GM21367 (cell line): ENCODE measurements at regions not wholly inside any gene's neighbourhood (a gene's known extent, or its start where the extent isn't known, plus 50 kb on each side); places are given as distances from the start of the nearest gene placed in this dataset.
"Not testable (repeated sequence)": the region's sequence is repeated elsewhere in the genome, so short reads cannot be mapped to it uniquely, and the experiment has no call there.

Experiments used
- ATAC-seq: cut with Tn5 transposase; IDR thresholded peaks from one replicate; pipeline ENCODE4 v1.9.1; 2021; ENCODE audit not compliant: unreplicated experiment

DNA sequence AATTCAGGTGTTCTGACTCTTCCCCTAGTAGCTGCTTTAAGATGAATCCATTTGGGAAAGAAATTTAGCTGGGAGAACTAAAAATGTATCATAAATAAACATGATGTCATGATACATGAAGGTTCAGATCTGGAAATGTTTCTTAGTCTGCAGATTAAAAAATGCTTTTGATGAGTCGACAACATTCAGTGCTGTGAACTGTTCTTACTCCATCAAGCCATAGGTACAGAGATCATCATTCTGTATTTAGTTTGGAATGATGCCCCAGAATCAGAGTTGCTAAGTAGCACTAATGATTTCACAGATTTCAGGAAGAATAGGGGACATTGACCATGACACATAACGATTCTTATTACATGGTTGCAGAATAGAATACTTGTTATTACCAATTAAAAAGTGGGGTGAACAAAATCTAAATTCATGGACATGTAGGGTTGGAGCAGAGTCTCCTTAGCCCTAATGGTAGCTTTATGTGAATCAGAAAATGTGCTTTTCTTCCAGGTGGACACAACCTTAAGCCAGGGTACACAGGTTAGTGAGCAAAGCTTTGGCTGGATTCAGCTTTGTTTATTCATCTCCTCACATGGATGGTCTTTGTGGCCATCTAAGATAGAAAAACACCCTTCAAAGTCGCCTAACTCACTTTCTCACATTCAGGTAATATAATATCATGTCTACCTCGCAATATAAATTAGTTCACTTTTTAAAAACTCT is 205.4 kb upstream of the SEL1L start:
- no peak for ATAC-seq

DNA sequence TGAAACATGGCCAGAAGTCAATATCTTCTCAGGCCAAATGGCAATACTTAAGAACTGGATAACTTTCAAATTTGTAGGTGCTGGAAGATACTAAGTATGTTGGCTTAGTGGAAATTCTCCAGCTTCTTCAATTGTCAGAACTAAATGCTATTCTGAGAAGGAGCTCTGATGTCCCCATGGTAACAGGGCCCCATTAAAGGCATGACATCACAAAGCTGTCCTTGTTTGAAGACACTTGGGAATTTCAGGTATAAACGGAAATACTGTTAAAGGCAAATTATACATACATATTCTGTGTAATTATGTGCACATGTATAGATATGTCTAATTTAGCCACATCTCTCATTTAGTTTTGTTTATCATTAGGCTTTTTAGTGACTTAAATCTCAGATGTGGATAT is 210.0 kb upstream of the SEL1L start:
- ATAC-seq = no peak

DNA sequence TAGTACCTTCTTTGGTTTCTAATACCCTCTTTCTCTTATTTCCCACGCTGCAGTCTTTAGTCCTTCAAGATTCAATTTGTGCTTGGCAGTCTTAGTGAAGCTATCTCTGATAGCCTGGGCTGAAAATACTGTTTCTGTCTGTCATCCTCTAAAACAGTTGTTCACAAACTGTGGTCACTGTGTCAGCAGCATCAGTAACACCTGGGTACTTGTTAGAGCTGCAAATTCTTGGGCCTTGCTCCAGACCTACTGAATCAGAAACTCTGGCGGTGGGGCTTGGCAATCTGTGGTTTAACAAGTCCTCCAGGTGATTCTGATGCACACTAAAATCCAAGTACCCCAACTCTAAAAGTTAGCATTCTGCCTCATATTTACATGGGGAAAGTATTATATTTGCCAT is 217.5 kb upstream of the SEL1L start:
- no peak for ATAC-seq

DNA sequence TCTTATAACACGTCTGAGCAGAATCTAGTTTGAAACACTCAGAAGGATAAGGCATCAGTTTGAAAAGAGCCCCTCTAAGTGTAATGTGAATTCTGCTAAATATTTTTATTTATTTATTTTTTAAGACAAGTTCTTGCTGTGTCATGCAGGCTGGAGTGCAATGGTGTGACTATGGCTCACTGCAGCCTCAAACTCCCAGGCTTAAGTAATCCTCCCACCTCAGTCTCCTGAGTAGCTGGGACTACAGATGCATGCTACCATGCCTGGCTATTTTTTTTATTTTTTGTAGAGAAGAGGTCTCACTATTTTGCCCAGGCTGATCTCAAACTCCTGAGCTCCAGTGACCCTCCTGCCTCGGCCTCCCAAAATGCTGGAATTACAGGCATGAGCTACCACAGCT is 225.9 kb upstream of the SEL1L start:
- no peak for ATAC-seq

DNA sequence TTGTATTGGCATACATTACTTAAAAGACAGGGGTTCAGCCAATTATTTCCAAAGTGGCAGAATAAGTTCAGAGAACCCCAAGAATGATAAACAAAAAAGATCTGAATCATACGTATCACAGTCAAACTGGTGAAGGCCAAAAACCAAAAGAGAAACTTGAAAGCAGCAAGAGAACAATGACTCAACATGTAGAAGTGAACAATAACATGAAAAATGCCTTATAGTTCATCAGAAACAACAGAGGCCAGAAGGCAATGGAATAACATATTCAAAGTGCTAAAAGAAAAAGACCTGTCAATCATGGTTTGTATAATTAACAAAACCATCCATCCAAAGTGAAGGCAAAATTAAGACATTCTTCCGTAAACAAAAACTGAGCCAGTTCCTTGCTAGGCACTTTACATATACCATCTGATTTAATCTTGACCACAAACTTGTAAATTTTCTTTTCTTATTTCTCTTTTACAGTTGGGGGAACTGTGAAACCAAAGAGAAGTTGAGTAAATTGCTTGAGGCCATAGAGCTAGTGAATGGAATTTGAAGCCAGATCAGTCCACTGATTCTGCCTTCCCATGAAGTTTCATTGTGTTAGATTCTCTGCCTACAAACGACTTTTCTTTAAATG is 232.1 kb upstream of the SEL1L start:
- no peak for ATAC-seq

DNA sequence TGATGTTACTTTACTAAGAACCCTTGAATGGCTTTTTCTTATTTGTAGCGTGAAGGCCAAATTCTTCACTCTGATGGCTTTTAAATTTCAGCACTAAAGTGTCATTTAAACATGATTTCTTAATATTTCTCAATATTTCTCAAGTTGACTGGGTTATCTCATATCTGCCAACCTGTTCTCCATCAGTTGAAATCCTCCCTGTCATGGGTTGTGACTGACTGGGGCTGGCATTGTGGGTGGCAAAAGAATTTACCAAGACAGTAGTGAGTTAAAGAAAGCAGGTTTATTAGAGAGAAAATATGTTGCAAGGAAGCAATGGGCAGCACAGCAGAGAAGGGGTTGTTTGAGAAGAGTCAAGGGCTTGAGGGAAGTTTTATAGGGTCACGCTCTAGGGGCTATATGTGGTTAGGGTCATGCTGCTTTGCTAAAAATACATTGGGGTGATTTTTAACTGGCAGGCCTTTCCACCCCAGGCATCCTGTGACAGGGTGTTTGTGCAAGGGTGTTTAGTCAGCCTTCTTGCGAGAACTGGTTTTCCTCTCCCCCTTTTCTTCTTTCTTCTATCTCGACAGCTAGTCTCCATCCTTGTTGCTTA is 232.8 kb upstream of the SEL1L start:
- no peak for ATAC-seq

DNA sequence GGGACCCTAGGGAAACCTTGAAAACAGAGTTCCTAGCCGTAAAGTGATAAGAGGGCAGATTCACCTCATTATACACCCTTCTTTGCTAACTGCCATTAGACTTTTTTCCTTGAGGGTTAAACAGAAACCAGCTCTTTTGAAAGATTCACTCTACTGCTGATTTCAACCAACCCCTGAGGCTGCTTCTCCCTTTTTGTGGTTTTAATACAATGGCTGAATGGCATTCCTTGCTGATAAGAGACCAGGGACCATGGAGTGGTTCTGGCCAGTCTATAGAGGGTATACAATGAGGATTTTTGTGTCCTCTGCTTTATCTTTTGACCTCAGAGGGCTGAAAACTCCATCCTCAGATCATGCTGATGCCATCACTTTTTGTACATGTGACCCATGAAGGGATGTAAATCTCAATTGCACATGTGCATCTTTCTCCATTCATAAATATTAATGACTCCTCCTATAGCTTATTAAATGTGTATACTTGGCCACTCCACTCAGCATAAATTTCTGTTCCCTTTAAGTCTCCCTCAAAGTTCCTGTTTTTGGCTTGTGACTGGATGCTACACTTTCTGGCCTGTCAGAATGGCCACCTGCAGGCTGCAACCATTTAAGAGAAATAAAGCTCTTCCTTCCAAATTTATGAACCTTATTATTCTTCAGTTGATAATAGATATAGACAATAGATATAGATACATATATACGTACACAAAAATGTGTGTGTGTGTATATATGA is 233.8 kb upstream of the SEL1L start:
- no peak for ATAC-seq

DNA sequence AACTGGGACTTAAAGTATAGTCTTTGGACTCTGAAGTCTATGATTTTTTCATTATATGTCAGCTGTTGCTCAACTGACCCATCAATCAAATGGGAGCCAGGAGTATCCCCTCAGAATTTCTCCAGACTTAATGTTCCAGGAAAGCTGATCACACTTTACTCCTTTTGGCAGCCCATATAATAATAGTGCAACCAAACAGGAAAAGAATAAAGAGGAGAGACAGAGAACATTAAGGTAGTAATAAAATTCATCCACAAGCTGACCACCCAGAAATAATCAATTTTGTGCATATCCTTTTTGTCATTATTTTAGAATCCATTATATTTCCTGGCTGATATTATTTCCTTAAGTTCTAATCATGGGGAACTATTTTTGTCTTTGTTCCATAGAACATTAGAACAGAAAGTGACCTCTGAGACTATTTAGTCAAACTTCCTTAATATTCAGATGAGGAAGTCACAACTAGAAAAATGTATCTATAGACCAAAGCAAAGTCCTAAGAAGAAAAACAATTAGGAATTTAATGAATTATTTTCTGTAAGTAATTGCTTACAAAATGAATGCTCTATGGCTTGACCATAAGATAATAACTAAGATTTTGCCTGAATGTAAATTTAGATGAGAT is 238.1 kb upstream of the SEL1L start:
- ATAC-seq = no peak

DNA sequence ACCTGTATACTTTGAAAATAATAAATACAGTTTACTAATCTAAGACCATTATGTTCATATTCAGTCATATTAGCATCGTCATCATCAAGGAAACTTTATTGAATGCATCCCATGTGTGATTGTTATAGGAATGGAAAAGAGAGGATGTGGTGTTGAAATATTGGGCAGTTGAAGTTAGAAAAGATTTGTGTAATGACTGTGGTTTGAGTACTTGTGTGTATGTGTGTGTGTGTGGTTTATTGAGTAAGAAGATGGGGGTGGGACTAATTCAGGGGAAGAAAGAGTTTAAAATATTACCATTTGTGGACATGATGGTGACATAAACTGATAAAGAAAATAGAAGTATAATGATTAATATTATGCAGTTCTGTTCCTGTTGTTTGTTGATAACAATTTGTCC is 238.7 kb upstream of the SEL1L start:
- no peak for ATAC-seq

DNA sequence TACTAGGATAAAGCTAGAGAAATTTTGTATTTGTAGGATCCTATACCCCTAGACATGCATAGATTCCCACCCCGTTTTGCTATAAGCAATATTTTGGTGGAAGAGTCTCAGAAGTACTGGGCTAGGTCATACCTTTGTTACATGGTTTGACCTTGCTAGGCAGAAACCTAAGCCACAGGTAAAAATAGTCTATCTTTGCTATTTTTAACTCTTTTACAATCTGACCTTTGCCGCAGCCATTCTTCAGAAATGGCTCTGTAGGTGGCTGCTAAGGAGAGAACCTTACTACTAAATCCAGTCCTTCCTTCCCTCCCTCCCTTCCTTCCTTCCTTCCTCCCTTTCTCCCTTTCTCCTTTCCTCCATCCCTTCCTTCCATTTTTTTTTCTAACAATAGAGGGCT is 242.9 kb upstream of the SEL1L start:
- no peak for ATAC-seq

DNA sequence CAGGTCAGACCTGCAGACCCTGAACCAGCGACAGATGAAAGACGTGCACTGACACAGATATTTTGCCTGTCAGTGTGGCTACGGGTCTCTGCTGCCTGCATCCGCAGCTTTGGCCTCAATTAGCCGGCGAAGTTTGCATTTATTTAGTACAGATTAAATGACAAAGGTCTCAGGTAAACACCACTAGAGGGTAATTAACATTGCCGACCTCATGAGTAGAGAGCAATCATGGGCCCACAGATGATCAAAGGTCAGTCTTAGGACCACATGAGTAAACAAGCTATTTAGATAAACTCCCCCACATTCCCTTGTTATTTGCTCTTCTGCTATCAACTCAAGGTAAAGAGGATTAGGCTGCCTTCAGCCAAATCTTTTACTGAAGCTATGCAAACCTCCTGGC is 248.1 kb upstream of the SEL1L start:
- not testable (repeated sequence) for ATAC-seq

DNA sequence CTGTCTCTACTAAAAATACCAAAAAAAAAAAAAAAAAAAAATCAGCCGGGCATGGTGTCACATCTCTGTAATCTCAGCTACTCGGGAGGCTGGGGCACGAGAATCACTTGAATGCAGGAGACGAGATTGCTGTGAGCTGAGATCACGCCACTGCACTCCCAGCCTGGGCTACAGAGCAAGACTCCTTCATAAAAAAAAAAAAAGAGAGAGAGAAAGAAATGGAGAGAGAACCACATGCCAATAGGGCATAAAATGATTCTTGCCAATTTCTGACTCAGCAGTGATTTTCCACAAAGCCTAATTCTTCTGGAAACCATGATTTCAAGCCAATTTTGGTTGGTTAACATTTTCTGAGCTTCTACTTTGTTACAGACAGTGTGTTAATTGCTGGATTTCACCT is 250.4 kb upstream of the SEL1L start:
- no peak for ATAC-seq

DNA sequence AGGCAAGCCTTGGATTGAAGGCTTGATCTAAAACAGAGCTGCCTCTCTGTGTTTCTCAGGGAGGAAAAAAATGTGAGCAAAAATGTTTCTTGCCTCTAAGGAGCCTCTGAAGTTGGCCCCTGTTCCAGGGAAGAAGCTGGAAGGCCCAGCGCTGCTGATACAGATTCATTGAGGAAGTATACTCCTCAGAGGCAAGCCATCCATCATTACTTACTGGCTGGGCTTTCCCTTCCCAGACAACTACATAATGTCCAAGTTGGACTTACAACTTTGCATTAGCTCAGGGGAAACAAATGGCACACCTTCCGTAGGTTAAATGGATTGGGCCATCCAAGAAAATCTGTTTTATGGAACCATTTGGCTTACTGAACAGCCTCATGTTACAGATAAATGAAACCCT is 263.7 kb upstream of the SEL1L start:
- ATAC-seq = no peak

DNA sequence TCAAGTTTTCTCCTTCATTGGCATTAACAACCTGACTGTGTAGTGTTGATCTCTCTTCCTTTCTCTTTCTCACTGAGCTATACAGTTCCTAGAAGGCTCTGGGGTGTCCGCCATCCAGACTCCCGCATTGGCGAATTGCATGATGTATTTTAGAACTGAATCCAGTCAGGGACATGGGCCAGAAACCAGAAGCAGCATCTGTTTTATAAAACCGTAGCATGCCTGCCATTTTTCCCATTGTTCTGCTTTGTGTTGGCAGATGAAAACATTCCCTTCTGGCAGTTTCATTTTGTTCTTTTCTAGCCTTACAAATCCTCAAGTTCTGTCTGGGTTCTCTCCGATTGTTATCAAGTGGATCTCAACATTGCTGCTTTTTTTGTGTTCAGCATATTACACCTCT is 268.3 kb upstream of the SEL1L start:
- ATAC-seq = no peak

DNA sequence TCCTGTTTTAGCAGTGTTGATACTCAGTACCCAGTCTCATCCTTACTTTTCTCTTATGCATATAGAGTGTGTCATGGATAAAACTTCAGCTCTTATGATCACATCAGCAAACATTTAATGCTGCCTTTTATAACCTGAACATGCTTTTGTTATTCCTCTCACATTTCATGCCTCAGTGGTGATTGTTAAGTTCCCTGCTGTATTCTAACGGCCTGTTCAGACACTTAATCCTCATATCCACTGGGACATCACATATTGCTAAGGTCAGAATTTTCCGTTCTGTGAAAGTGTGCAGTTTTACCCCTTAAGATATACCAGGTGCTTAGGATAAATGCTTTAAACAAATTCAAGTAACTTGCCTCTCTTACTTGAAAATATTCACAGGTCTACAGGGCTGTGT is 268.7 kb upstream of the SEL1L start:
- no peak for ATAC-seq

DNA sequence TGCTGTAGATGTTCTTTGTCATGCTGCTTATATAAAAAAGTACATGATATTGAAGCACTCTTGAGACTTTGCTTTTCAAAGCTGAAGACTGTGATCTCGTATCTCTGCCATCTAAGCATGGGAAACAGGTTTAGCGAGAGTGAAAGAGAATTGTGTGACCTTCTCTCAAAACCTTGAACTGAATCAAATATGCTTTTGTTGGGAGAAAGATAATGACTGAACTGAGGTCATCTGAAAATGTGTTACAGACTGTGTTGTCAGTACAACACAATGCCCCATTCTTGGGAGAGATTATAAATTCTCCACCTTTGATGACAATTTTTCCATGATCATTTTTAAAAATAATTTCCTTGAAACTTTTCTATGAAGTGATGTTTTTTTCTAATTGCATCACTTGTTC is 272.1 kb upstream of the SEL1L start:
- no peak for ATAC-seq

DNA sequence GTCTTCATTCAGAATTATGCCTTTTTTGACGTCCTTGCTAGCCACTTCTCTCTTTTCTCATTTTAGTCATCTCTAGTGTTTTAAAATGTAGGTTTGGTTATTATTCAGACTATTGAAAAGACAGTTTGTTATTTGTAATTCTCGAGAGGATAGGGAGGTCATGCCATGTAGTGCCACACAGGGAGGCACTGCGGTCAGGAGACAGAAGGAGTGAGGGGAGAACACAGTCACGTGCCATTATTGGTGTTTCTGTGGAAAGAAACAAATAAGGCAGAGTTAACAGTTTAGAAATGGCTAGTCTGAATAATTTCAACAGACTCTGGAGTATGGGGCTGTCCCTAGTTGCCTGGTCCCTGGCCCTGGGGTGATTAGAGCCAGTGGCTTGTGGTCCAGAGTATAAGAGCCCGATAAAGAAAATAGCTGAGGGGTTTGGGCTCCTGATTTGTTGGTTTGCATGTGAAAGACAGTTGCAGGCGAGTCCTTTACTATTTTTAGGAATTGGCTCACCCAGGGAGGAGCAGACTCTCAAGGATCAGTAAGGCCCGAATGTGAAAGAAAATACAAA is 278.1 kb upstream of the SEL1L start:
- ATAC-seq = no peak

DNA sequence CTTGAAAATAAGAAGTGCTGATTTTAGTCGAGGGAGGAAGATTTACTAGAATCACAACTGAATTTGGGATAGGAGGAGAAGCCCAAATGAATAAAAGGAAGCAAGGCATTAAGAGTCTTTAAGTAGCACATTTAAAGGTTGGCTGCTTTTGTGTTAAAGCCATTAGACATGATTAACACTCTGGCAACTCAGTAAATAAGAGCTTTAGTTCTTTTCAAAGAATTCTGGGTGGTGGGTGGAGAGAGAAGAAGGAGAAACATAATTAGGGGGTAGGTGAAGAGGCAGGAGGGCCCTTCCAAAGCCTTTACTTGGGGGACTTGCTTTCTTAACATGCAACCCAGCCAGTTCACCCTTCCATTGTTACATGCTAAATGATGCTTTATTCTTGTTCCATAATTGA is 284.6 kb upstream of the SEL1L start:
- no peak for ATAC-seq

DNA sequence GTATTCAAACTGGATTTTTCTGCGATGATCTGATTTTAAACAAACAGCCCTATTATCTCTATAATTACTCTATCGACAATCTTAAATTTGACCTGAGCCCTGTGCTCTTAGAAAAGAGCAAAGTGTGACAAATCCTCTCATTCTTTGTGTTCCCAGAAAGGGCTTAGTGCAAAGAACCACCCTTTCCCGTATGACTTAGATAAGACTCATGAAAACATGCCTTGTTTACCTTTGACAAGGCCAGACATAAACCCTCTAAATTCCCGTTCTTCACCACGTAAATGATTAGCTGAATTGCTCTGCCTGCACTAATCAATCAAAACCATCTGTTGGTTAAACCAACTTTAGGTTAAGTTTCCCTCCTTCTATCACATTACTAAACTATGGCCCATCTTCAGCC is 285.7 kb upstream of the SEL1L start:
- ATAC-seq = no peak

DNA sequence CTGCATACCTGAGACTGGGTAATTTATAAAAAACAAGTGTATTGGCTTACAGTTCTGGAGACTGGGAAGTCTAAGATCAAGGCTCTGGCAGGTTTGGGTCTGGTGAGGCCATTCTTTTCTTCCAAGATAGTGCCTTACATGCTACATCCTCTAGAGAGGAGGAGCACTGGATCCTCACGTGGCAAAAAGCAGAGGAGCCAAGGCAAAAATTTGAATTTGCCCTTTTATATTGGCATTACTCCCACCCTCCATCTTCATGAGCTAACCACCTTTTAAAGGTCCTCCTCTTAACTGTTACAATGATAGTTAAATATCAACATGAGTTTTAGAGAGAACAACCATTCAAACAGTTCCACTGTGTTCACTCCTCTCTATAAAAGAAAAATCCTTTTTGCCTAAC is 286.3 kb upstream of the SEL1L start:
- ATAC-seq = no peak

DNA sequence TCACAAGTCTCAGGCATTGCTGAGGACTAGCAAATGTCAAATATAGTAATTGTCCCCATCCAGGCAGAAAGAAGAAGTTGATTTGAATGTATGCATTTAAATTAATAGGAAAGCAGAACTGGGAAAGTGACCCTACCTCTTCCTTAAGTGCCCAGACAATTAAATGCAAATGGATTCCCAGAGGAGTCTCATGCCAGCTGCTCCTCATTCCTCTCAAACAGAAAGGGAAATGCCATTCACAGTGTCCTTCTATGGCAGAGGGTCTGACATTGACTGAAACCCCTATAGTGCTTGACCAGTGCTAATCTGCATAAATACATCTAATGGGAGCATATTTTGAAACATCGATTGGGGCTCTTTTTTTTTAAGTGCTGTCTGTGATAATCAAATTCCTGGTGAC is 292.4 kb upstream of the SEL1L start:
- no peak for ATAC-seq
